Fibroblast of lung (primary cell): ENCODE measurements at regions not wholly inside any gene's neighbourhood (a gene's known extent, or its start where the extent isn't known, plus 50 kb on each side); places are given as distances from the start of the nearest gene placed in this dataset.

Experiments used
- DNase-seq, 2 donors: peaks; one replicate each; pipeline versions ENCODE4 v3.0.0 to v3.0.0-alpha.2; 2010; ENCODE audit warnings: low read depth in 2 of 2
- H2AFZ ChIP-seq: 2 replicates; pipeline ENCODE4 v1.5.1; 2012; ENCODE audit warnings: low read length, control low read depth, inconsistent platforms
- H3K27ac ChIP-seq: 2 replicates; pipeline ENCODE4 v1.5.1; 2011; ENCODE audit warnings: low read length, control low read depth; ENCODE audit not compliant: insufficient read depth
- H3K27me3 ChIP-seq: 2 replicates; pipeline ENCODE4 v1.5.1; 2011; ENCODE audit warnings: mild to moderate bottlenecking, low read length; ENCODE audit not compliant: control insufficient read depth, insufficient read depth
- H3K36me3 ChIP-seq: 2 replicates; pipeline ENCODE4 v1.5.1; 2011; ENCODE audit warnings: low read length; ENCODE audit not compliant: control insufficient read depth, insufficient read depth
- H3K4me1 ChIP-seq: 2 replicates; pipeline ENCODE4 v1.5.1; 2011; ENCODE audit warnings: low read length; ENCODE audit not compliant: control insufficient read depth, insufficient read depth; ENCODE audit errors: extremely low read depth
- H3K4me2 ChIP-seq: 2 replicates; pipeline ENCODE4 v1.5.1; 2011; ENCODE audit warnings: low read length, control low read depth; ENCODE audit not compliant: insufficient read depth; ENCODE audit errors: extremely low read depth
- H3K4me3 ChIP-seq, 4 experiments: fragments of 200-600 bp in 1 of 4; sonication (generic) in 1 of 4; replicated peaks in 1 of 4; 2 replicates each; pipeline ENCODE4 v1.5.1; 2011 to 2016; ENCODE audit warnings: low read length in 4 of 4, low read depth in 3 of 4, mild to moderate bottlenecking in 3 of 4, control low read depth in 2 of 4, inconsistent platforms in 1 of 4, mixed read lengths in 1 of 4; ENCODE audit not compliant: insufficient read depth in 1 of 4; ENCODE audit errors: control extremely low read depth in 1 of 4
- H3K79me2 ChIP-seq: 2 replicates; pipeline ENCODE4 v1.5.1; 2012; ENCODE audit warnings: mild to moderate bottlenecking, low read length, inconsistent platforms; ENCODE audit not compliant: control insufficient read depth, insufficient read depth
- H3K9ac ChIP-seq: 2 replicates; pipeline ENCODE4 v1.5.1; 2011; ENCODE audit warnings: mild to moderate bottlenecking, low read length, control low read depth; ENCODE audit not compliant: insufficient read depth
- H3K9me3 ChIP-seq: 2 replicates; pipeline ENCODE4 v1.5.1; 2012; ENCODE audit warnings: low read depth, low read length; ENCODE audit not compliant: control insufficient read depth, insufficient read depth
- H4K20me1 ChIP-seq: 2 replicates; pipeline ENCODE4 v1.5.1; 2011; ENCODE audit warnings: low read length; ENCODE audit not compliant: control insufficient read depth, insufficient read depth; ENCODE audit errors: extremely low read depth
- CTCF ChIP-seq, 2 donors: IDR thresholded peaks in 1 of 2; conservative IDR thresholded peaks in 1 of 2; 1 replicate in 1 of 2; 2 replicates in 1 of 2; pipeline ENCODE4 v1.5.1; 2011 to 2012; ENCODE audit warnings: low read length in 2 of 2, control low read depth in 1 of 2, inconsistent platforms in 1 of 2, low read depth in 1 of 2, mild to moderate bottlenecking in 1 of 2
- EZH2 ChIP-seq: IDR thresholded peaks from 2 replicates; pipeline ENCODE4 v1.5.1; 2012; ENCODE audit warnings: low read length, control low read depth, mild to moderate bottlenecking; ENCODE audit errors: missing control alignments

- no peak overlapping the region for H3K27ac ChIP-seq
- no peak overlapping the region for H2AFZ ChIP-seq
- no peak overlapping the region for H3K4me2 ChIP-seq
- H3K4me1 ChIP-seq, result no peaks in the 10 kb centered on the region
- TF ChIP-seq CTCF (conservative IDR thresholded peaks at IDR 0.05 in 1 of 2, IDR thresholded peaks at IDR 0.05 in 1 of 2; ENCODE audit: low read depth in 1 of 2, low read length in 2 of 2), result no peak
- TF ChIP-seq EZH2, result no peak
- DNase-seq, result no peak
- no peaks in the 10 kb centered on the region for H3K9me3 ChIP-seq
- H3K36me3 ChIP-seq, result no peaks in the 10 kb centered on the region
- no peaks in the 10 kb centered on the region for H3K27me3 ChIP-seq
- H3K4me3 ChIP-seq, result no peak overlapping the region
- H3K79me2 ChIP-seq, result no peaks in the 10 kb centered on the region
- no peak overlapping the region for H3K9ac ChIP-seq
- H4K20me1 ChIP-seq, result no peaks in the 10 kb centered on the region
These were observed 179.7 kb downstream of the HAUS1 start for GRCh38 chr18:46283895-46284295.

- Histone ChIP-seq H4K20me1 (no peaks in the 10 kb centered on the region), H3K4me2 (no peak overlapping the region), H3K9me3 (no peaks in the 10 kb centered on the region), H3K36me3 (no peaks in the 10 kb centered on the region), H3K9ac (no peak overlapping the region), H3K4me3 (no peak overlapping the region), H3K27ac (no peak overlapping the region), H3K27me3 (no peaks in the 10 kb centered on the region), H3K79me2 (no peaks in the 10 kb centered on the region), H2AFZ (no peak overlapping the region), H3K4me1 (no peaks in the 10 kb centered on the region)
- no peak for TF ChIP-seq CTCF (conservative IDR thresholded peaks at IDR 0.05 in 1 of 2, IDR thresholded peaks at IDR 0.05 in 1 of 2; ENCODE audit: low read depth in 1 of 2, low read length in 2 of 2)
- no peak for DNase-seq
These were observed 185.3 kb downstream of the HAUS1 start for GRCh38 chr18:46289463-46289862.

GRCh38 chr18:46289931-46290330 is 185.7 kb downstream of the HAUS1 start:
- Histone ChIP-seq H3K27ac (no peak overlapping the region), H4K20me1 (no peaks in the 10 kb centered on the region), H3K4me1 (no peaks in the 10 kb centered on the region), H3K36me3 (no peaks in the 10 kb centered on the region), H3K27me3 (no peaks in the 10 kb centered on the region), H3K79me2 (no peaks in the 10 kb centered on the region), H3K9me3 (no peaks in the 10 kb centered on the region), H3K4me2 (no peak overlapping the region), H2AFZ (no peak overlapping the region), H3K4me3 (no peak overlapping the region), H3K9ac (no peak overlapping the region)
- no peak for TF ChIP-seq EZH2
- DNase-seq, result no peak
